CD14-positive monocyte (primary cell): ENCODE measurements at regions not wholly inside any gene's neighbourhood (a gene's known extent, or its start where the extent isn't known, plus 50 kb on each side); places are given as distances from the start of the nearest gene placed in this dataset.

Experiments used
- DNase-seq, 3 donors: peaks; one replicate each; pipeline ENCODE4 v3.0.0-alpha.2; 2011 to 2022
- H2AFZ ChIP-seq: 2 replicates; pipeline ENCODE4 v1.6.0; 2012; ENCODE audit warnings: mild to moderate bottlenecking, low read depth, low read length, inconsistent platforms; ENCODE audit not compliant: insufficient read depth, poor library complexity, severe bottlenecking
- H3K27ac ChIP-seq, 2 donors: 1 replicate in 1 of 2; 2 replicates in 1 of 2; pipeline ENCODE4 v1.5.1; 2012 to 2013; ENCODE audit warnings: low read length in 2 of 2, control low read depth in 1 of 2, inconsistent platforms in 1 of 2, low read depth in 1 of 2, mild to moderate bottlenecking in 1 of 2
- H3K27me3 ChIP-seq, 2 donors: one replicate each; pipeline versions ENCODE4 v1.6.0 to v1.6.1; 2011 to 2013; ENCODE audit warnings: low read length in 2 of 2; ENCODE audit not compliant: control insufficient read depth in 2 of 2, insufficient read depth in 2 of 2
- H3K36me3 ChIP-seq, 2 donors: replicated peaks in 1 of 2; 1 replicate in 1 of 2; 2 replicates in 1 of 2; pipeline versions ENCODE4 v1.5.1 to v1.6.1; 2012 to 2013; ENCODE audit warnings: low read length in 2 of 2, control low read depth in 1 of 2, inconsistent platforms in 1 of 2, mild to moderate bottlenecking in 1 of 2; ENCODE audit not compliant: insufficient read depth in 2 of 2, control insufficient read depth in 1 of 2
- H3K4me1 ChIP-seq, 2 donors: 1 replicate in 1 of 2; 2 replicates in 1 of 2; pipeline versions ENCODE4 v1.5.1 to v1.6.1; 2012 to 2013; ENCODE audit warnings: low read length in 2 of 2, control low read depth in 1 of 2, inconsistent platforms in 1 of 2, mild to moderate bottlenecking in 1 of 2, moderate library complexity in 1 of 2; ENCODE audit not compliant: insufficient read depth in 2 of 2, control insufficient read depth in 1 of 2
- H3K4me2 ChIP-seq: replicated peaks from 2 replicates; pipeline ENCODE3; 2012; ENCODE audit warnings: low read length, moderate library complexity, mild to moderate bottlenecking; ENCODE audit not compliant: poor library complexity, severe bottlenecking; ENCODE audit errors: extremely low read depth
- H3K4me3 ChIP-seq, 3 experiments: fragments of 200-600 bp in 1 of 3; sonication (generic) in 1 of 3; replicated peaks in 1 of 3; 1 replicate in 2 of 3; 2 replicates in 1 of 3; pipeline ENCODE4 v1.5.1; 2011 to 2013; ENCODE audit warnings: low read length in 3 of 3, mild to moderate bottlenecking in 3 of 3, control low read depth in 2 of 3, low read depth in 2 of 3, inconsistent platforms in 1 of 3, moderate library complexity in 1 of 3
- H3K79me2 ChIP-seq: 2 replicates; pipeline ENCODE4 v1.6.0; 2012; ENCODE audit warnings: mild to moderate bottlenecking, control low read depth, inconsistent platforms, low read length, moderate library complexity; ENCODE audit not compliant: insufficient read depth
- H3K9ac ChIP-seq: 2 replicates; pipeline ENCODE4 v1.6.0; 2017; ENCODE audit warnings: low read length, mild to moderate bottlenecking; ENCODE audit not compliant: insufficient read depth, poor library complexity, severe bottlenecking
- H3K9me3 ChIP-seq, 2 donors: replicated peaks in 1 of 2; 1 replicate in 1 of 2; 2 replicates in 1 of 2; pipeline versions ENCODE4 v1.5.1 to v1.6.1; 2012 to 2013; ENCODE audit warnings: low read length in 2 of 2, control low read depth in 1 of 2; ENCODE audit not compliant: control insufficient read depth in 1 of 2, insufficient read depth in 1 of 2
- H4K20me1 ChIP-seq: 2 replicates; pipeline ENCODE4 v1.6.0; 2012; ENCODE audit warnings: mild to moderate bottlenecking, low read length, control low read depth, moderate library complexity; ENCODE audit not compliant: insufficient read depth
- H3K27ac Mint-ChIP-seq, 7 donors: one replicate each; pipeline ENCODE4 v1.8.0; 2020; ENCODE audit warnings: mild to moderate bottlenecking in 7 of 7, mixed read lengths in 7 of 7, moderate library complexity in 6 of 7, inconsistent platforms in 2 of 7
- H3K27me3 Mint-ChIP-seq, 3 donors: one replicate each; pipeline ENCODE4 v1.8.0; 2021 to 2022; ENCODE audit warnings: low read depth in 3 of 3, mild to moderate bottlenecking in 3 of 3, mixed read lengths in 3 of 3, moderate library complexity in 3 of 3, inconsistent platforms in 1 of 3
- H3K36me3 Mint-ChIP-seq, 2 donors: one replicate each; pipeline ENCODE4 v1.8.0; 2020; ENCODE audit warnings: mixed read lengths in 2 of 2, inconsistent platforms in 1 of 2, mild to moderate bottlenecking in 1 of 2
- H3K4me1 Mint-ChIP-seq: one replicate; pipeline ENCODE4 v1.8.0; 2020; ENCODE audit warnings: mild to moderate bottlenecking, mixed read lengths
- H3K4me3 Mint-ChIP-seq, 2 donors: one replicate each; pipeline ENCODE4 v1.8.0; 2020; ENCODE audit warnings: mild to moderate bottlenecking in 2 of 2, mixed read lengths in 2 of 2, moderate library complexity in 1 of 2
- H3K9me3 Mint-ChIP-seq, 7 donors: one replicate each; pipeline ENCODE4 v1.8.0; 2020 to 2022; ENCODE audit warnings: mixed read lengths in 7 of 7, mild to moderate bottlenecking in 6 of 7, moderate library complexity in 6 of 7, inconsistent platforms in 2 of 7
- WGBS: methylation state at CpG from one replicate; pipeline ENCODE4 v1.1.5; 2013; ENCODE audit warnings: missing lambda C conversion rate; ENCODE audit not compliant: insufficient coverage; 5-methylcytosine and 5-hydroxymethylcytosine counted together
- intact Hi-C, 2 donors: fragments of 100-400 bp; cut with micrococcal nuclease; formaldehyde crosslinking; loops; one replicate each; pipeline versions ENCODE4 v1.15.0 to v1.15.1; 2023
- TF ChIP-seq, protein P1 (sequence below): fragments of 200-600 bp; IDR thresholded peaks from one replicate; pipeline ENCODE4 v1.8.0; 2022; ENCODE audit warnings: antibody characterized with exemption, mild to moderate bottlenecking

DNA sequence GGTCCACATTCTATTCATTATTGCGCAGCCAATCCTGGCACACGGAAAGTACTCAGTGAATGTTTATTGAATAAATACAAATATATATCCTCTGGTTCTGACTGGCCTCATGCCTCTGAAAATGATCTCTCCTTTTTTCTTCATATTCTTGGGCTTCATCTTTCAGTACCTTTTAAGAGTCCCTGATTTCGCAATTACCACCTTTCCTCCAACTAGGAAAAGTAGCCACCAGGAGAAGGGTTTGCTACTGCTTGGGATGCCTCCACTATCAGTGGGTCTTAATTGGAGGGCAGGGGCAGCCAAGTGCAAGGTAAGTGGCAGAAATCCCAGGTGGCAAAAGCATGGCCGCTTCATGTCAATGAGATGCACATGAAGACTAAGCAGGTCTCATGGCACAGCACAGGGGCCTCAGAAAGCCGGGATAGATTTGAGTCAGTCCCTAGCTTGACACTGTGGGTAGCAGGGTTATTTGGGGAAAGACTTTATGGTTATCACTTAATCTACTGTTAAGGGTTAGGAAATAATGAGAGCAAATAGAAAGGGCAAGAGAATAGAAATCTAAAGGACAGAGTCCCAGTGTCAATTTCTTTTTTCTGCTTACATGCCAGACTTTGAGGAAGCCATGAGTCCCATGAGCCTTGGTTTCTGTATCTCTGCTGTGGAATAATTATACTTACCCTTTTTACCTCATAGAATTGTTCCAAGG lies 361.1 kb downstream of the MAN2A1 start:
- DNase-seq, result no peak
- Histone ChIP-seq H3K4me3 (no peak overlapping the region), H2AFZ (no peak overlapping the region), H3K4me2 (no peak overlapping the region), H3K9ac (no peak overlapping the region), H3K9me3 (no peaks in the 10 kb centered on the region), H3K36me3 (no peaks in the 10 kb centered on the region), H3K4me1 (peaks cover 4 to 8% of the 10 kb centered on the region in 2 donors), H3K79me2 (no peaks in the 10 kb centered on the region), H3K27me3 (no peaks in the 10 kb centered on the region), H3K27ac (no peak overlapping the region), H4K20me1 (no peaks in the 10 kb centered on the region)
- no peak overlapping the region for H3K4me3 Mint-ChIP-seq
- TF ChIP-seq, protein P1, sequence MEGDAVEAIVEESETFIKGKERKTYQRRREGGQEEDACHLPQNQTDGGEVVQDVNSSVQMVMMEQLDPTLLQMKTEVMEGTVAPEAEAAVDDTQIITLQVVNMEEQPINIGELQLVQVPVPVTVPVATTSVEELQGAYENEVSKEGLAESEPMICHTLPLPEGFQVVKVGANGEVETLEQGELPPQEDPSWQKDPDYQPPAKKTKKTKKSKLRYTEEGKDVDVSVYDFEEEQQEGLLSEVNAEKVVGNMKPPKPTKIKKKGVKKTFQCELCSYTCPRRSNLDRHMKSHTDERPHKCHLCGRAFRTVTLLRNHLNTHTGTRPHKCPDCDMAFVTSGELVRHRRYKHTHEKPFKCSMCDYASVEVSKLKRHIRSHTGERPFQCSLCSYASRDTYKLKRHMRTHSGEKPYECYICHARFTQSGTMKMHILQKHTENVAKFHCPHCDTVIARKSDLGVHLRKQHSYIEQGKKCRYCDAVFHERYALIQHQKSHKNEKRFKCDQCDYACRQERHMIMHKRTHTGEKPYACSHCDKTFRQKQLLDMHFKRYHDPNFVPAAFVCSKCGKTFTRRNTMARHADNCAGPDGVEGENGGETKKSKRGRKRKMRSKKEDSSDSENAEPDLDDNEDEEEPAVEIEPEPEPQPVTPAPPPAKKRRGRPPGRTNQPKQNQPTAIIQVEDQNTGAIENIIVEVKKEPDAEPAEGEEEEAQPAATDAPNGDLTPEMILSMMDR, result no peak
- intact Hi-C loops, result no loop called here
- peaks cover 0 to 5% (median 0%) of the 10 kb centered on the region in 3 donors for H3K27me3 Mint-ChIP-seq
- H3K4me1 Mint-ChIP-seq, result peaks cover 19% of the 10 kb centered on the region
- WGBS, result 82% methylated on average over 2 of the region's 5 CpGs
- no peak overlapping the region for H3K27ac Mint-ChIP-seq
- H3K36me3 Mint-ChIP-seq, result no peaks in the 10 kb centered on the region
- no peaks in the 10 kb centered on the region for H3K9me3 Mint-ChIP-seq

DNA sequence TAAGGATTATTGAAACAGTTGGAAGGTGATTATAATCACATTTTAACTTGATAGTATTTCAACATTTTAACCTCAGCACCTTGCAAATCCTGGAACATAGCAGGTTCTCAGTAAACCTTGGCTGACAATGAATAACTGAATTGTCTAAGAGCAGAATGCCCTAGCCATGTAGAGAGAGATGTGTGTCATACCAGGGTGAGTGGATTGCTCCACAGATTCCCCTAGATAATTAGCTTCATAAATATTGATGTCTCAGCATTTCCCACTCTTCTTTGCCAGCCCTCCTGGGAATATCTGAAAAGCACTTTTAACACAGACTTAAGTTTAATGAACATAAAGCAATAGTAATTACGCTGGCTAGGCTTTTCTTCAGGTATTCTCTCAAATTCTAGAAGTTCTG lies 363.5 kb downstream of the MAN2A1 start:
- Histone ChIP-seq H3K9ac (no peak overlapping the region), H3K79me2 (no peaks in the 10 kb centered on the region), H2AFZ (no peak overlapping the region), H3K4me1 (peaks cover 4 to 8% of the 10 kb centered on the region in 2 donors), H3K36me3 (no peaks in the 10 kb centered on the region), H3K9me3 (no peaks in the 10 kb centered on the region), H3K4me3 (no peak overlapping the region), H4K20me1 (no peaks in the 10 kb centered on the region), H3K27me3 (no peaks in the 10 kb centered on the region), H3K27ac (no peak overlapping the region), H3K4me2 (no peak overlapping the region)
- WGBS, result no CpG with 5 or more reads among the region's 1 CpG
- Mint-ChIP-seq H3K4me3 (no peak overlapping the region), H3K27ac (no peak overlapping the region), H3K27me3 (peaks cover 0 to 7% (median 3%) of the 10 kb centered on the region in 3 donors), H3K4me1 (peaks cover 19% of the 10 kb centered on the region), H3K36me3 (no peaks in the 10 kb centered on the region), H3K9me3 (peaks cover 0 to 2% (median 0%) of the 10 kb centered on the region in 7 donors)
- no peak for DNase-seq
- intact Hi-C loops, result no loop called here
- TF ChIP-seq, protein P1, result no peak
